Spinal cord (tissue), 9 donors: ENCODE measurements at regions not wholly inside any gene's neighbourhood (a gene's known extent, or its start where the extent isn't known, plus 50 kb on each side); places are given as distances from the start of the nearest gene placed in this dataset.

Source experiments
- DNase-seq, 6 donors: peaks; one replicate each; pipeline versions ENCODE4 v3.0.0 to v3.0.0-alpha.2; 2013 to 2015; ENCODE audit warnings: low spot score in 6 of 6, low read depth in 4 of 6
- H3K27ac ChIP-seq: one replicate; pipeline ENCODE4 v1.5.1; 2013; ENCODE audit warnings: low read depth, low read length, control low read depth
- H3K27me3 ChIP-seq: one replicate; pipeline ENCODE4 v1.6.1; 2013; ENCODE audit warnings: low read length; ENCODE audit not compliant: control insufficient read depth, insufficient read depth
- H3K36me3 ChIP-seq: one replicate; pipeline ENCODE4 v1.6.1; 2013; ENCODE audit warnings: low read length; ENCODE audit not compliant: control insufficient read depth, insufficient read depth
- H3K4me1 ChIP-seq: one replicate; pipeline ENCODE4 v1.6.1; 2013; ENCODE audit warnings: low read length; ENCODE audit not compliant: control insufficient read depth, insufficient read depth
- H3K4me3 ChIP-seq: one replicate; pipeline ENCODE4 v1.5.1; 2013; ENCODE audit warnings: low read depth, low read length, control low read depth
- H3K9me3 ChIP-seq: one replicate; pipeline ENCODE4 v1.6.1; 2013; ENCODE audit warnings: low read length; ENCODE audit not compliant: control insufficient read depth, insufficient read depth
- WGBS: methylation state at CpG from one replicate; pipeline ENCODE4 v1.1.5; 2013; ENCODE audit warnings: missing lambda C conversion rate; ENCODE audit not compliant: insufficient coverage; 5-methylcytosine and 5-hydroxymethylcytosine counted together
- donor health status: healthy.

DNA sequence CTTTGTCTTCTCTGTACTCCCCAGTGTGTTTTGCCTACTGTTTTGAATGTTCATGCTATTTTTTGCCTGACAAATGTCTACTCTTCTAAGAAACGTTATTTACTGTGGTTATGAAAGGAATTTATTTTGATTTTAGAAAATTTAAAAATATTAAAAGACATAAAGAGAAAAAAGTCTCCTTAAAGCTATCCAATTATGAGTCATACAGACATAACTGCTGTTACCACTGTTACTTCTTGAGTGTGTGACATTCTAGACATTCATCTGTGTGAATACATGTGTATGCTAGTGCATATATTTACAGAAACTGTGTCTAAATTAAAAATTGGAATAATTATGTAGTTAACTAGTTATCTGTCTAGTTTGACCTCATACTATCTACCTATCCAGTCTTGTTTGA lies 187.6 kb upstream of the SGCG start:
- DNase-seq = no peak
- WGBS = no CpG with 5 or more reads among the region's 1 CpG
- Histone ChIP-seq H3K4me1 (no peaks in the 10 kb centered on the region), H3K9me3 (no peaks in the 10 kb centered on the region), H3K27me3 (no peaks in the 10 kb centered on the region), H3K36me3 (no peaks in the 10 kb centered on the region), H3K4me3 (no peak overlapping the region), H3K27ac (no peak overlapping the region)

DNA sequence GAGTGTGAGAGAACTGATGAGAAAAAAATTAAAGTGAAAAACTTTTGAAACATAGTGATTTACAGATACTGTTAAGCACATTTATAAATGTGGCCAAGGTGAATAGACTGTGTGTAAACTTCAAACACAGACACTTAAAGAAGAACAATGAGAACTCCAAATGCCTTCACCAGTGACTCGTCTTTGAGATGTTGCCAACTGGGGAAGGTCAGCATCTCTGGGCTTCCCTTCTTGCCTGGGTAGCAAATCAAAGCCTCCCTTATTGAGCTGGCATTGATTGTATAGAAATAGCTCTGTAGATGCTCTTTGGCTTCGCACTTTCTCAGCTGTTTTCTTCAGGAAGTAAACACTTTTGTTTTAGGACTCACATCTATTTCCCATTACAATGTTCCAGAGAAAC lies 177.3 kb upstream of the SGCG start:
- H3K9me3 ChIP-seq = peaks cover 4% of the 10 kb centered on the region
- peak in 2 of 6 donors; percentile 7 to 73 for DNase-seq
- H3K27ac ChIP-seq = no peak overlapping the region
- H3K36me3 ChIP-seq = no peaks in the 10 kb centered on the region
- H3K4me3 ChIP-seq = no peak overlapping the region
- 15% methylated on average over 1 of the region's 2 CpGs for WGBS
- no peaks in the 10 kb centered on the region for H3K27me3 ChIP-seq
- peaks cover 3% of the 10 kb centered on the region for H3K4me1 ChIP-seq

DNA sequence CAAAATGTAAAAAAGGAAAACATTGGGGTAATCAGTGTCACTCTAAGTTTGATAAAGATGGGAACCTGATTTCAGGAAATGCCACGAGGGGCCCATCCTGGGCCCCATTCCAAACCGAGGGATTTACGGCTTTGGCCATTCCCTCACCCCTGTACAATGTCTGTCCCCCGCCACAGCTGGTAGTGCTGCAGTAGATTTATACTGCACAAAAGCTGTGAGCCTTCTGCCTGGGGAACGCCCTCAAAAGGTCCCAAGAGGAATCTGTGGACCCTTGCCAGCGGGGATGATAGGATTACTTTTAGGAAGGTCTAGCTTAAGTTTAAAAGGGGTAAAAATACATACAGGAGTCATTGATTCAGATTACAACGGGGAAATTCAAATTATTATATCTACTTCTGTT lies 173.4 kb upstream of the SGCG start:
- peaks cover 3% of the 10 kb centered on the region for H3K4me1 ChIP-seq
- H3K36me3 ChIP-seq = no peaks in the 10 kb centered on the region
- H3K27ac ChIP-seq = no peak overlapping the region
- no peaks in the 10 kb centered on the region for H3K9me3 ChIP-seq
- 36% methylated on average over 4 of the region's 7 CpGs for WGBS
- no peak overlapping the region for H3K4me3 ChIP-seq
- no peaks in the 10 kb centered on the region for H3K27me3 ChIP-seq
- peak in 2 of 6 donors; percentile 24 to 73 for DNase-seq

DNA sequence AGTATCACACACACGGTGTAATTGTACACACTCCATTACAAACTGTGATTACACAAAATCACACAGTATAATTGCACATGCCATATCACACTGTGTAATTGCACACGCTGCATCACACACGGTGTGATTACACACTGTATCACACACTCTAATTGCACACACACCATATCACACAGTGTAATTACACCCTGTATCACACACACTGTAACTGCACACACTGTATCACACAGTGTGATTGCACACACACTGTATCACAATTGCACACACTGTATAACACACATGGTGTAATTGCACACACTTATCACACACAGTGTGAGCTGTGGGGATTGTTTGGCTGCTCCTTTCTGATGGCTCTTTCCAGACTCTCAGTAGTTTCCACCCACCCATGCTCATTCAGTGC lies 162.6 kb upstream of the SGCG start:
- DNase-seq = no peak
- H3K27me3 ChIP-seq = no peaks in the 10 kb centered on the region
- peaks cover 4% of the 10 kb centered on the region for H3K9me3 ChIP-seq
- H3K4me3 ChIP-seq = no peak overlapping the region
- H3K36me3 ChIP-seq = no peaks in the 10 kb centered on the region
- no peak overlapping the region for H3K27ac ChIP-seq
- H3K4me1 ChIP-seq = no peaks in the 10 kb centered on the region
- 98% methylated on average over 3 of the region's 3 CpGs for WGBS

DNA sequence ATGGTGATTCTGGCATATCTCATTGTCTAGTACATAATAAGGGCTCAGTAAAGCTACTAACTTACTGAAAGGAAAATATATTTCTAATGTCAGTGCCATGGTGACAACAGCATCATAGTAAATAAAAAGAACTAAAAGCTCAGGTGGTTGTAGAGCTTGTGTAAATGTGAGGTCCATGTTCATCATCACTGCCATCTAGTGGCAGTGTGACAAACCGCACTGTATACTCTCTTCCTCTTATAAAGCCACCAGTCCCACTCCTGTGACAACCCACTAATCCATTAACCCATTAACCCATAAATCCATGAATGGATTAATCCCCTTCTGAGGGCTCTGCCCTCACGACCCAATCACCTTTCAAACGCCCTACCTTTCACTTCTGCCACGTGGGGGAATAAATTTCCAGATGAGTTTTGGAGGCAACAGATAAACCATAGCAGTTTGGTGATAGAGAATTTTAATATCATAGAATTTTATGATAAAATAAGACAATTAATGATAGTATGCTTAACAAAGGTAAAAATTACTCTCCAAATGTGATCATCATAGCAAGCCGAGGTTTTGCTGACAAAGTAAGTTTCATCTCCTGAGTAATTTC lies 160.4 kb upstream of the SGCG start:
- H3K4me3 ChIP-seq = no peak overlapping the region
- H3K4me1 ChIP-seq = no peaks in the 10 kb centered on the region
- no peaks in the 10 kb centered on the region for H3K36me3 ChIP-seq
- peak in 4 of 6 donors; percentile 18 to 83 (median 58) for DNase-seq
- WGBS = 0% methylated on average over 1 of the region's 5 CpGs
- no peaks in the 10 kb centered on the region for H3K27me3 ChIP-seq
- H3K27ac ChIP-seq = no peak overlapping the region
- peaks cover 4% of the 10 kb centered on the region for H3K9me3 ChIP-seq

DNA sequence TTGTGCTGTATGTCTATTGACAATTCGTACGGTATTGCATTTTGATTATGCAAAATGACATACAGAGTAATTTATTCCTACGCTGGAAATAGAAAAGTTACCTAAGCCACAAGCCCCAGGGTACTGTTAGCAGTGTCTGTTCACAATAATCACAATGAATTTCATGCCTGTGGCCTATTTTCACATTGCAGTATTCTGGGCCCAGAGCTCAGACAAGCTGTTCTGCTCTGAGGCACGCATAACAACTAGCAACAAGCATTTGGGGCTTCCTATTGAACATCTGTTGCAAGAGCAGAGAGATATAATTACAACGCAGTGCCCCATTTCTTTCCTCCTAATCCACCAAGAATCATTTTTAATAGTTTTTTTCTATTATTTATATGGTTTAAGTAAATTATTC lies 158.9 kb upstream of the SGCG start:
- H3K36me3 ChIP-seq = no peaks in the 10 kb centered on the region
- WGBS = 60% methylated on average over 1 of the region's 5 CpGs
- peaks cover 1% of the 10 kb centered on the region for H3K9me3 ChIP-seq
- H3K4me3 ChIP-seq = no peak overlapping the region
- no peaks in the 10 kb centered on the region for H3K27me3 ChIP-seq
- H3K4me1 ChIP-seq = no peaks in the 10 kb centered on the region
- no peak overlapping the region for H3K27ac ChIP-seq
- DNase-seq = peak in 2 of 6 donors; percentile 87 to 91

DNA sequence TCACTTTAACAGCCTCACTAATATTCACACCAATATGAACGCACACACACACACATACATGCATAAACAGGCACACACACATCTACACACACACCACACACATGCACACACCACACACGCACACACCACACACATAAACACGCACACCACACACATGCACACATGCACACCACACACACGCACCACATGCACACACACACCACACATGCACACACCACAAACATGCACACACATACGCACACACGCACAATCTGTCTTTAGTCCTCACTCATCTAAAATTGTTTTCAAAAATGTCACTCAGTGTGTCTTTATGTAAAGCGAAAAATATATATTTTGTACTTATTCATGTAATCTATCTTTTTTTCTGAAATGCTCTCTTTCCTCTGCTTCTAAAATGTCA lies 158.1 kb upstream of the SGCG start:
- no peak overlapping the region for H3K27ac ChIP-seq
- H3K4me3 ChIP-seq = no peak overlapping the region
- 94% methylated on average over 4 of the region's 7 CpGs for WGBS
- DNase-seq = peak in 1 of 6 donors; percentile 38
- peaks cover 1% of the 10 kb centered on the region for H3K9me3 ChIP-seq
- no peaks in the 10 kb centered on the region for H3K4me1 ChIP-seq
- no peaks in the 10 kb centered on the region for H3K27me3 ChIP-seq
- H3K36me3 ChIP-seq = no peaks in the 10 kb centered on the region

DNA sequence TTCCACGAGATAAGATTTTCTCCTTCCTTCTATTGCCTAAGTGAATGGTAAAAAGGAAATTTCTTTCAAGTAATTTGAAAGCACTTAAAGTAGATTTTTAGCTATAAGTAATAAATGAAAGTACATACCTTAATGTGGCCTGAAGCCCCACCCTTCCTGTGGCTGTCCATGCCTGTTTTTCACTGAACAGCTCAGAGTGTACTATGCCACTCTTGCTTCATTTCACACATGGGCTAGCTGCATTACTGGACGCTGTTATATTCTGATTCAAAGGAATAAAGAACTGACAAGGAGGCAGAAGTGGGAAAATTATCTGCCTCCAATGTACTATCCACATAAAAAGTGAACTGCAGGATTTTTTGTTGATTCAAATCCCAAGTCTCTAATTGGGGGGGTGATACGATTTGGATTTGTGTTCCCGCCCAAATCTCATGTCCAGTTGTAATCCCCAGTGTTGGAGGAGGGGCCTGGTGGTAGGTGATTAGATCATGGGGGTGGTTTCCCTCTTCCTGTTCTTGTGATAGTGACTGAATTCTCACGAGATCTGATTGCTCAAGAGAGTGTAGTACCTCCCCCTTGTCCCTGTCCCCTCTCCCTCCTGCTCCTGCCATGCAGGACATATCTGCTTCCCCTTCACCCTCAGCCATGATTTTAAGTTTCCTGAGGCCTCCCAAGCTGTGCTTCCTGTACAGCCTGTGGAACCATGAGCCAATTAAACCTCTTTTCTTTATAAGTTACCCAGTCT lies 154.7 kb upstream of the SGCG start:
- Histone ChIP-seq H3K9me3 (no peaks in the 10 kb centered on the region), H3K4me1 (no peaks in the 10 kb centered on the region), H3K27ac (no peak overlapping the region), H3K4me3 (no peak overlapping the region), H3K36me3 (no peaks in the 10 kb centered on the region), H3K27me3 (no peaks in the 10 kb centered on the region)
- no peak for DNase-seq
- WGBS = 90% methylated on average over 2 of the region's 5 CpGs

DNA sequence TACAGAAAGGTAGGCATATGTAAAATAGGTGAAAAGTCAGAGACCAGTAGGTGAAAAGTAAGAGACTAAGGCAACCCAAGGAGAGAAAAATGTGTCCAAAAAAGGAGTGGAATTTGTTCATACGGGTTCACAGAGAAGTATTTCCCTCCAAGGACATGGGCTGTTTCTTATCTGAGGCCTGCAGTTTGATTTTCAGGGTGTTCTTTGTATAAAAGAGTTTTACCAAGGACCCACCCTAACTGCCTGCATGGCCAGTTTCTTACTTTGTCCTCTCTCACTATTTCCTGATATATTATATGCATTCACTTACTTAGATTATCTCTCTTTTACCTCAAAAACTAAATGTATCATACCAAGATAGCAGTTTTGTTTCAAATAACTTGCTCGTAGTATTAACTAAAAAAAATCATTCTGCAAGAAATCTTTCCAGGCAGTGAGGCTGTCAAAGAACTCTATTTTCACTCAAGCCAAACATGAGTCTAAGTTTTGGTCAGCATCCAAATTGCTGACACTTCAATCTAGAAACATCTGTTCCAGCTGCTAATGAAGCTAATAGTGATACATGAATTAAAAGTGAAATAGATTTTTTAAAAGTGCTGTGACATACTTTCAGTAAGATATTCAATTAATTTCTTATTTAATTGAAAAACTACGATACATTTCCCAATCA lies 141.4 kb upstream of the SGCG start:
- WGBS = 50% methylated on average over 1 of the region's 3 CpGs
- no peaks in the 10 kb centered on the region for H3K9me3 ChIP-seq

DNA sequence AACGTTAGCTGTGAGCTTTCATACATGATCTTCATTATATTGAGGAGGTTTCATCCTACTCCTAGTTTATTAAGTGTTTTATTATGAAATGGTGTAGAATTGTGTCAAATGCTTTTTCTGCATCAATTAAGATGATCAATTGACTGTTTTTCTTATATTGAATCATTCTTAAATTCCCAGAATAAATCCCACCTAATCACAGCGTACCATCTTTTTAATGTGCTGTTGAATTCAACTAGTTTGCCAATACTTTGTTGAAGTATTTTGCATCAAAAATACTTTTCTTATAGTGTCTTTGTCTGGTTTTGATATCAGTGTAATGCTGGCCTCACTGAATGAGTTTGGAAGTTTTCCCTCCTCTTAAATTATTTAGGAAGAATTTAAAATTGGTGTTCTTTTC lies 138.6 kb upstream of the SGCG start:
- no peak overlapping the region for H3K4me3 ChIP-seq
- H3K4me1 ChIP-seq = no peaks in the 10 kb centered on the region
- WGBS = no CpG with 5 or more reads among the region's 2 CpGs
- H3K27me3 ChIP-seq = no peaks in the 10 kb centered on the region
- no peak overlapping the region for H3K27ac ChIP-seq
- no peaks in the 10 kb centered on the region for H3K36me3 ChIP-seq
- no peak for DNase-seq
- no peaks in the 10 kb centered on the region for H3K9me3 ChIP-seq

More for the DNA sequence above, 141.4 kb upstream of the SGCG start:
- H3K36me3 ChIP-seq = no peaks in the 10 kb centered on the region
- no peak for DNase-seq
- H3K4me3 ChIP-seq = no peak overlapping the region
- no peaks in the 10 kb centered on the region for H3K27me3 ChIP-seq
- no peak overlapping the region for H3K27ac ChIP-seq
- H3K4me1 ChIP-seq = no peaks in the 10 kb centered on the region
